Cerebellar cortex (tissue), 1 donor: ENCODE measurements at regions not wholly inside any gene's neighbourhood (a gene's known extent, or its start where the extent isn't known, plus 50 kb on each side); places are given as distances from the start of the nearest gene placed in this dataset.
"Not testable (repeated sequence)": the region's sequence is repeated elsewhere in the genome, so short reads cannot be mapped to it uniquely, and the experiment has no call there.

Experiments
- DNase-seq: peaks from one replicate; pipeline ENCODE4 v3.0.0-alpha.2; 2015; ENCODE audit warnings: low spot score

GRCh38 chrY:20042993-20043392 is 298.5 kb upstream of the KDM5D start:
- DNase-seq: no peak

GRCh38 chrY:20025676-20026075 is 281.1 kb upstream of the KDM5D start:
- DNase-seq: no peak

- not testable (repeated sequence) for DNase-seq
These were observed 248.9 kb upstream of the KDM5D start for GRCh38 chrY:19993410-19993809.

- DNase-seq: no peak
These were observed 228.5 kb upstream of the KDM5D start for GRCh38 chrY:19973012-19973411.

- no peak for DNase-seq
These were observed 203.2 kb upstream of the KDM5D start for GRCh38 chrY:19947702-19948101.

GRCh38 chrY:19899011-19899410 is 154.5 kb upstream of the KDM5D start:
- DNase-seq: no peak

GRCh38 chrY:19892076-19892964 is 147.8 kb upstream of the KDM5D start:
- DNase-seq: no peak

- no peak for DNase-seq
These were observed 137.6 kb upstream of the KDM5D start for GRCh38 chrY:19882145-19882544.

GRCh38 chrY:19869715-19870114 is 125.2 kb upstream of the KDM5D start:
- no peak for DNase-seq

- no peak for DNase-seq
These were observed 124.8 kb upstream of the KDM5D start for GRCh38 chrY:19869281-19869680.

GRCh38 chrY:19868647-19869046 is 124.1 kb upstream of the KDM5D start:
- DNase-seq: no peak

GRCh38 chrY:19856474-19857135 is 112.1 kb upstream of the KDM5D start:
- DNase-seq: no peak

GRCh38 chrY:19842972-19843371 is 98.4 kb upstream of the KDM5D start:
- DNase-seq: no peak

GRCh38 chrY:19824136-19824535 is 79.6 kb upstream of the KDM5D start:
- DNase-seq: no peak

GRCh38 chrY:19818546-19818945 is 74.0 kb upstream of the KDM5D start:
- no peak for DNase-seq

- DNase-seq: peak; percentile 2
These were observed 72.4 kb upstream of the KDM5D start for GRCh38 chrY:19816920-19817319.

- DNase-seq: no peak
These were observed 71.7 kb upstream of the KDM5D start for GRCh38 chrY:19816053-19816823.
